HG03159 (cell line): ENCODE measurements at regions not wholly inside any gene's neighbourhood (a gene's known extent, or its start where the extent isn't known, plus 50 kb on each side); places are given as distances from the start of the nearest gene placed in this dataset.

Experiments
- ATAC-seq: cut with Tn5 transposase; IDR thresholded peaks from one replicate; pipeline ENCODE4 v1.9.1; 2021; ENCODE audit warnings: mild to moderate bottlenecking, moderate library complexity; ENCODE audit not compliant: unreplicated experiment

- ATAC-seq, result no peak
Observed at GRCh38 chr6:19757036-19757435, 80.1 kb upstream of the ID4 start.

- ATAC-seq, result no peak
Observed at GRCh38 chr6:19759117-19759880, 77.9 kb upstream of the ID4 start.

- no peak for ATAC-seq
Observed at GRCh38 chr6:19761121-19761520, 76.0 kb upstream of the ID4 start.

DNA sequence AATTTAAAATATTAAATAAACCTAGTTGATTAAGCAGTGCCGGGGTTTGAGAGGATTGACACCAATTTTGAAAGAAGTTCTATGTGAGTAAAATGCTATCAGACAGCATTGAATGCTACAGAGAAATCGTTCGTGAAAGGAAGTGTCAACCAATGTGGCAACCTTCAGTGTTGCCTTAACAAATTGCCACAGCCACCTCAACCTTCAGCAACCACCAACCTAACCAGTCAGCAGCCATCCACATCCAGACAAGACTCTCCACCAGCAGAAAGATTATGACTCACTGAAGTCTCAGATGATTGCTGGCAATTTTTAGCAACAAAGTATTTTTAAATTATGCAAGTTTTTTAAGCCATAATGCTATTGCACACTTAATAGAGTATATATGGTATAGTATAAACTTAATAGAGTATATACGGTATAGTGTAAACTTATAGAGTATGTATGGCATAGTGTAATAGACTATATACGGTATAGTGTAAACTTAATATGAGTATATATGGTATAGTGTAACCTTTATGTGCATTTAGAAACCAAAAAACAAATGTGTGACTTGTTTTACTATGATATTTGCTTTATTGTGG is 65.3 kb upstream of the ID4 start:
- ATAC-seq, result no peak

- no peak for ATAC-seq
Observed at GRCh38 chr6:19772891-19773290, 64.3 kb upstream of the ID4 start.

GRCh38 chr6:19781269-19781668 is 55.9 kb upstream of the ID4 start:
- ATAC-seq, result no peak

- ATAC-seq, result no peak
Observed at GRCh38 chr6:19782588-19782987, 54.6 kb upstream of the ID4 start.
